GM23338 (cell line): ENCODE measurements at regions not wholly inside any gene's neighbourhood (a gene's known extent, or its start where the extent isn't known, plus 50 kb on each side); places are given as distances from the start of the nearest gene placed in this dataset.

Source experiments
- ATAC-seq: fragments of 200-7000 bp; cut with Tn5 transposase; 3 replicates; pipeline ENCODE4 v1.9.1; 2020
- DNase-seq: peaks from one replicate; pipeline ENCODE4 v3.0.0-alpha.2; 2015; ENCODE audit warnings: low spot score
- H2AFZ ChIP-seq: fragments of 200-600 bp; sonication (generic); 2 replicates; pipeline ENCODE4 v1.8.0; 2016; ENCODE audit warnings: antibody characterized with exemption, mild to moderate bottlenecking, moderate library complexity
- H3F3A ChIP-seq: fragments of 200-600 bp; sonication (generic); replicated peaks from 2 replicates; pipeline ENCODE4 v1.8.0; 2017; ENCODE audit warnings: antibody characterized with exemption, mixed run types, low read depth
- H3K27ac ChIP-seq: fragments of 200-600 bp; sonication (generic); 2 replicates; pipeline ENCODE4 v1.6.1; 2016; ENCODE audit warnings: low read depth
- H3K27me3 ChIP-seq: fragments of 200-600 bp; sonication (generic); 2 replicates; pipeline ENCODE4 v1.8.0; 2016; ENCODE audit warnings: mild to moderate bottlenecking, mixed run types, moderate library complexity; ENCODE audit not compliant: insufficient read depth
- H3K36me3 ChIP-seq: fragments of 200-600 bp; sonication (generic); 2 replicates; pipeline ENCODE4 v1.8.0; 2016; ENCODE audit warnings: mild to moderate bottlenecking; ENCODE audit not compliant: insufficient read depth
- H3K4me1 ChIP-seq: fragments of 200-600 bp; sonication (generic); 2 replicates; pipeline ENCODE4 v1.8.0; 2016; ENCODE audit warnings: mild to moderate bottlenecking, moderate library complexity; ENCODE audit not compliant: insufficient read depth
- H3K4me2 ChIP-seq: fragments of 200-600 bp; sonication (generic); 2 replicates; pipeline ENCODE4 v1.7.1; 2017; ENCODE audit warnings: mixed run types
- H3K4me3 ChIP-seq: fragments of 200-600 bp; sonication (generic); 2 replicates; pipeline ENCODE4 v1.6.1; 2016; ENCODE audit warnings: mixed run types
- H3K79me2 ChIP-seq: fragments of 200-600 bp; sonication (generic); replicated peaks from 2 replicates; pipeline ENCODE4 v1.8.0; 2017; ENCODE audit warnings: mild to moderate bottlenecking; ENCODE audit not compliant: insufficient read depth
- H3K9me2 ChIP-seq: fragments of 200-600 bp; sonication (generic); 2 replicates; pipeline ENCODE4 v1.8.0; 2017; ENCODE audit not compliant: insufficient read depth
- H4K20me1 ChIP-seq: fragments of 200-600 bp; sonication (generic); replicated peaks from 2 replicates; pipeline ENCODE4 v1.8.0; 2017; ENCODE audit warnings: mild to moderate bottlenecking; ENCODE audit not compliant: insufficient read depth
- H3K27ac Mint-ChIP-seq: 2 replicates; pipeline ENCODE4 v1.8.0; 2020; ENCODE audit warnings: inconsistent platforms, mild to moderate bottlenecking, moderate library complexity, mixed read lengths
- H3K27me3 Mint-ChIP-seq: 3 replicates; pipeline ENCODE4 v1.8.0; 2022; ENCODE audit warnings: low read depth, mild to moderate bottlenecking, moderate library complexity, mixed read lengths, inconsistent platforms; ENCODE audit not compliant: insufficient read depth, poor library complexity
- H3K36me3 Mint-ChIP-seq: 3 replicates; pipeline ENCODE4 v1.8.0; 2021; ENCODE audit warnings: low read depth, mild to moderate bottlenecking, inconsistent platforms, moderate library complexity, mixed read lengths
- H3K4me1 Mint-ChIP-seq: 3 replicates; pipeline ENCODE4 v1.8.0; 2020; ENCODE audit warnings: mild to moderate bottlenecking, inconsistent platforms, mixed read lengths
- H3K4me3 Mint-ChIP-seq: 3 replicates; pipeline ENCODE4 v1.8.0; 2021; ENCODE audit warnings: moderate library complexity, mild to moderate bottlenecking, inconsistent platforms, mixed read lengths
- H3K9me3 Mint-ChIP-seq: 3 replicates; pipeline ENCODE4 v1.8.0; 2020; ENCODE audit warnings: moderate library complexity, mild to moderate bottlenecking, inconsistent platforms, mixed read lengths
- CREB1 ChIP-seq: fragments of 250-450 bp; sonication (Bioruptor Pico); IDR thresholded peaks from 2 replicates; pipeline ENCODE4 v1.5.0; 2020; ENCODE audit warnings: low read depth, mild to moderate bottlenecking, moderate library complexity
- EZH2 ChIP-seq: fragments of 200-600 bp; sonication (generic); IDR thresholded peaks from one replicate; pipeline ENCODE4 v1.8.0; 2017; ENCODE audit warnings: antibody characterized with exemption, mild to moderate bottlenecking, low read depth; ENCODE audit not compliant: unreplicated experiment
- JUNB ChIP-seq: IDR thresholded peaks from one replicate; pipeline ENCODE4 v1.6.1; 2016; ENCODE audit warnings: antibody characterized with exemption; ENCODE audit not compliant: unreplicated experiment
- NANOG ChIP-seq: IDR thresholded peaks from 2 replicates; pipeline ENCODE4 v1.6.1; 2016; ENCODE audit warnings: antibody characterized with exemption, borderline replicate concordance
- POLR2AphosphoS5 ChIP-seq: IDR thresholded peaks from 2 replicates; pipeline ENCODE4 v1.6.1; 2016; ENCODE audit warnings: antibody characterized with exemption, low read depth
- REST ChIP-seq: IDR thresholded peaks from one replicate; pipeline ENCODE4 v1.6.1; 2018; ENCODE audit warnings: antibody characterized with exemption; ENCODE audit not compliant: unreplicated experiment
- STAT1 ChIP-seq: IDR thresholded peaks from one replicate; pipeline ENCODE4 v1.6.1; 2016; ENCODE audit warnings: antibody characterized with exemption; ENCODE audit not compliant: unreplicated experiment
- ZNF114 ChIP-seq: fragments of 250-450 bp; sonication (Bioruptor Pico); IDR thresholded peaks from 2 replicates; pipeline ENCODE4 v1.5.0; 2020; ENCODE audit warnings: mild to moderate bottlenecking, moderate library complexity
- ZNF331 ChIP-seq: fragments of 250-450 bp; sonication (Bioruptor Pico); IDR thresholded peaks from 2 replicates; pipeline ENCODE4 v1.5.0; 2020; ENCODE audit warnings: low read depth, mild to moderate bottlenecking, moderate library complexity
- TF ChIP-seq, protein P1 (sequence below), 2 experiments: fragments of 200-600 bp in 1 of 2; sonication (generic) in 1 of 2; conservative IDR thresholded peaks; 2 replicates each; pipeline versions ENCODE4 v1.5.1 to v1.6.1; 2016 to 2017; ENCODE audit warnings: antibody characterized with exemption in 2 of 2, low read depth in 2 of 2, mild to moderate bottlenecking in 2 of 2, moderate library complexity in 1 of 2
- TF ChIP-seq, protein P2 (sequence below): fragments of 250-450 bp; sonication (Bioruptor Pico); IDR thresholded peaks from 2 replicates; pipeline ENCODE4 v1.5.0; 2020; ENCODE audit warnings: mild to moderate bottlenecking, moderate library complexity

GRCh38 chr5:165871291-165871690 lies 2365.9 kb downstream of the MAT2B start:
- no peak overlapping the region for H3K27ac ChIP-seq
- no peaks in the 10 kb centered on the region for H3F3A ChIP-seq
- peaks cover 6% of the 10 kb centered on the region; the same call in 1 of the 2 replicates for H3K9me2 ChIP-seq
- no peaks in the 10 kb centered on the region for H3K9me3 Mint-ChIP-seq
- DNase-seq = no peak
- no peak overlapping the region for H3K4me2 ChIP-seq
- H3K36me3 ChIP-seq = no peaks in the 10 kb centered on the region
- no peaks in the 10 kb centered on the region for H4K20me1 ChIP-seq
- H3K79me2 ChIP-seq = no peaks in the 10 kb centered on the region
- no peak overlapping the region for H3K27ac Mint-ChIP-seq
- no peaks in the 10 kb centered on the region for H3K27me3 Mint-ChIP-seq
- H3K4me1 Mint-ChIP-seq = peaks cover 3% of the 10 kb centered on the region; the same call in 1 of the 3 replicates
- H3K27me3 ChIP-seq = no peaks in the 10 kb centered on the region
- TF ChIP-seq, protein P1, sequence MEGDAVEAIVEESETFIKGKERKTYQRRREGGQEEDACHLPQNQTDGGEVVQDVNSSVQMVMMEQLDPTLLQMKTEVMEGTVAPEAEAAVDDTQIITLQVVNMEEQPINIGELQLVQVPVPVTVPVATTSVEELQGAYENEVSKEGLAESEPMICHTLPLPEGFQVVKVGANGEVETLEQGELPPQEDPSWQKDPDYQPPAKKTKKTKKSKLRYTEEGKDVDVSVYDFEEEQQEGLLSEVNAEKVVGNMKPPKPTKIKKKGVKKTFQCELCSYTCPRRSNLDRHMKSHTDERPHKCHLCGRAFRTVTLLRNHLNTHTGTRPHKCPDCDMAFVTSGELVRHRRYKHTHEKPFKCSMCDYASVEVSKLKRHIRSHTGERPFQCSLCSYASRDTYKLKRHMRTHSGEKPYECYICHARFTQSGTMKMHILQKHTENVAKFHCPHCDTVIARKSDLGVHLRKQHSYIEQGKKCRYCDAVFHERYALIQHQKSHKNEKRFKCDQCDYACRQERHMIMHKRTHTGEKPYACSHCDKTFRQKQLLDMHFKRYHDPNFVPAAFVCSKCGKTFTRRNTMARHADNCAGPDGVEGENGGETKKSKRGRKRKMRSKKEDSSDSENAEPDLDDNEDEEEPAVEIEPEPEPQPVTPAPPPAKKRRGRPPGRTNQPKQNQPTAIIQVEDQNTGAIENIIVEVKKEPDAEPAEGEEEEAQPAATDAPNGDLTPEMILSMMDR (conservative IDR thresholded peaks at IDR 0.05; ENCODE audit: low read depth in 2 of 2) = no peak
- TF ChIP-seq REST (no peak), NANOG (no peak), ZNF331 (CRISPR knock-in tag) (no peak), ZNF114 (CRISPR knock-in tag) (no peak), CREB1 (CRISPR knock-in tag) (no peak), STAT1 (no peak), JUNB (no peak), POLR2AphosphoS5 (no peak)
- peak; percentile 61 for ATAC-seq
- no peaks in the 10 kb centered on the region for H3K4me1 ChIP-seq
- no peak overlapping the region for H2AFZ ChIP-seq
- H3K36me3 Mint-ChIP-seq = no peaks in the 10 kb centered on the region
- no peak overlapping the region for H3K4me3 Mint-ChIP-seq
- no peak overlapping the region for H3K4me3 ChIP-seq

- no peaks in the 10 kb centered on the region for H3K27me3 Mint-ChIP-seq
- H3K4me2 ChIP-seq = no peak overlapping the region
- no peaks in the 10 kb centered on the region for H3K4me1 ChIP-seq
- H3K27ac ChIP-seq = no peak overlapping the region
- no peaks in the 10 kb centered on the region; the same call in 2 of the 3 replicates for H3K36me3 Mint-ChIP-seq
- H3K4me3 ChIP-seq = no peak overlapping the region
- H3K27ac Mint-ChIP-seq = no peak overlapping the region
- H3K9me3 Mint-ChIP-seq = peaks cover 2% of the 10 kb centered on the region; the same call in 1 of the 3 replicates
- H3K36me3 ChIP-seq = no peaks in the 10 kb centered on the region
- H3K9me2 ChIP-seq = peaks cover 5% of the 10 kb centered on the region; the same call in 1 of the 2 replicates
- H3K27me3 ChIP-seq = no peaks in the 10 kb centered on the region
- H3F3A ChIP-seq = no peaks in the 10 kb centered on the region
- peaks cover 3% of the 10 kb centered on the region; the same call in 1 of the 3 replicates for H3K4me1 Mint-ChIP-seq
- H2AFZ ChIP-seq = no peak overlapping the region
- no peak for DNase-seq
- ATAC-seq = no peak
- H4K20me1 ChIP-seq = no peaks in the 10 kb centered on the region
- no peak overlapping the region for H3K4me3 Mint-ChIP-seq
- no peaks in the 10 kb centered on the region for H3K79me2 ChIP-seq
- TF ChIP-seq NANOG (no peak), CREB1 (CRISPR knock-in tag) (no peak), POLR2AphosphoS5 (no peak), EZH2 (no peak)
- TF ChIP-seq, protein P2, sequence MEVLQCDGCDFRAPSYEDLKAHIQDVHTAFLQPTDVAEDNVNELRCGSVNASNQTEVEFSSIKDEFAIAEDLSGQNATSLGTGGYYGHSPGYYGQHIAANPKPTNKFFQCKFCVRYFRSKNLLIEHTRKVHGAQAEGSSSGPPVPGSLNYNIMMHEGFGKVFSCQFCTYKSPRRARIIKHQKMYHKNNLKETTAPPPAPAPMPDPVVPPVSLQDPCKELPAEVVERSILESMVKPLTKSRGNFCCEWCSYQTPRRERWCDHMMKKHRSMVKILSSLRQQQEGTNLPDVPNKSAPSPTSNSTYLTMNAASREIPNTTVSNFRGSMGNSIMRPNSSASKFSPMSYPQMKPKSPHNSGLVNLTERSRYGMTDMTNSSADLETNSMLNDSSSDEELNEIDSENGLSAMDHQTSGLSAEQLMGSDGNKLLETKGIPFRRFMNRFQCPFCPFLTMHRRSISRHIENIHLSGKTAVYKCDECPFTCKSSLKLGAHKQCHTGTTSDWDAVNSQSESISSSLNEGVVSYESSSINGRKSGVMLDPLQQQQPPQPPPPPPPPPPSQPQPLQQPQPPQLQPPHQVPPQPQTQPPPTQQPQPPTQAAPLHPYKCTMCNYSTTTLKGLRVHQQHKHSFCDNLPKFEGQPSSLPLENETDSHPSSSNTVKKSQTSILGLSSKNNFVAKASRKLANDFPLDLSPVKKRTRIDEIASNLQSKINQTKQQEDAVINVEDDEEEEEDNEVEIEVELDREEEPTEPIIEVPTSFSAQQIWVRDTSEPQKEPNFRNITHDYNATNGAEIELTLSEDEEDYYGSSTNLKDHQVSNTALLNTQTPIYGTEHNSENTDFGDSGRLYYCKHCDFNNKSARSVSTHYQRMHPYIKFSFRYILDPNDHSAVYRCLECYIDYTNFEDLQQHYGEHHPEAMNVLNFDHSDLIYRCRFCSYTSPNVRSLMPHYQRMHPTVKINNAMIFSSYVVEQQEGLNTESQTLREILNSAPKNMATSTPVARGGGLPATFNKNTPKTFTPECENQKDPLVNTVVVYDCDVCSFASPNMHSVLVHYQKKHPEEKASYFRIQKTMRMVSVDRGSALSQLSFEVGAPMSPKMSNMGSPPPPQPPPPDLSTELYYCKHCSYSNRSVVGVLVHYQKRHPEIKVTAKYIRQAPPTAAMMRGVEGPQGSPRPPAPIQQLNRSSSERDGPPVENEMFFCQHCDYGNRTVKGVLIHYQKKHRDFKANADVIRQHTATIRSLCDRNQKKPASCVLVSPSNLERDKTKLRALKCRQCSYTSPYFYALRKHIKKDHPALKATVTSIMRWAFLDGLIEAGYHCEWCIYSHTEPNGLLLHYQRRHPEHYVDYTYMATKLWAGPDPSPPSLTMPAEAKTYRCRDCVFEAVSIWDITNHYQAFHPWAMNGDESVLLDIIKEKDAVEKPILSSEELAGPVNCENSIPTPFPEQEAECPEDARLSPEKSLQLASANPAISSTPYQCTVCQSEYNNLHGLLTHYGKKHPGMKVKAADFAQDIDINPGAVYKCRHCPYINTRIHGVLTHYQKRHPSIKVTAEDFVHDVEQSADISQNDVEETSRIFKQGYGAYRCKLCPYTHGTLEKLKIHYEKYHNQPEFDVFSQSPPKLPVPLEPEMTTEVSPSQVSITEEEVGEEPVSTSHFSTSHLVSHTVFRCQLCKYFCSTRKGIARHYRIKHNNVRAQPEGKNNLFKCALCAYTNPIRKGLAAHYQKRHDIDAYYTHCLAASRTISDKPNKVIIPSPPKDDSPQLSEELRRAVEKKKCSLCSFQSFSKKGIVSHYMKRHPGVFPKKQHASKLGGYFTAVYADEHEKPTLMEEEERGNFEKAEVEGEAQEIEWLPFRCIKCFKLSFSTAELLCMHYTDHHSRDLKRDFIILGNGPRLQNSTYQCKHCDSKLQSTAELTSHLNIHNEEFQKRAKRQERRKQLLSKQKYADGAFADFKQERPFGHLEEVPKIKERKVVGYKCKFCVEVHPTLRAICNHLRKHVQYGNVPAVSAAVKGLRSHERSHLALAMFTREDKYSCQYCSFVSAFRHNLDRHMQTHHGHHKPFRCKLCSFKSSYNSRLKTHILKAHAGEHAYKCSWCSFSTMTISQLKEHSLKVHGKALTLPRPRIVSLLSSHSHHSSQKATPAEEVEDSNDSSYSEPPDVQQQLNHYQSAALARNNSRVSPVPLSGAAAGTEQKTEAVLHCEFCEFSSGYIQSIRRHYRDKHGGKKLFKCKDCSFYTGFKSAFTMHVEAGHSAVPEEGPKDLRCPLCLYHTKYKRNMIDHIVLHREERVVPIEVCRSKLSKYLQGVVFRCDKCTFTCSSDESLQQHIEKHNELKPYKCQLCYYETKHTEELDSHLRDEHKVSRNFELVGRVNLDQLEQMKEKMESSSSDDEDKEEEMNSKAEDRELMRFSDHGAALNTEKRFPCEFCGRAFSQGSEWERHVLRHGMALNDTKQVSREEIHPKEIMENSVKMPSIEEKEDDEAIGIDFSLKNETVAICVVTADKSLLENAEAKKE (CRISPR knock-in tag) = no peak
Observed at GRCh38 chr5:165874851-165875250, 2369.4 kb downstream of the MAT2B start.
